HG03175 (cell line): ENCODE measurements at regions not wholly inside any gene's neighbourhood (a gene's known extent, or its start where the extent isn't known, plus 50 kb on each side); places are given as distances from the start of the nearest gene placed in this dataset.

ENCODE experiments used
- ATAC-seq: cut with Tn5 transposase; IDR thresholded peaks from one replicate; pipeline ENCODE4 v1.9.1; 2021; ENCODE audit warnings: mild to moderate bottlenecking, moderate library complexity; ENCODE audit not compliant: unreplicated experiment

DNA sequence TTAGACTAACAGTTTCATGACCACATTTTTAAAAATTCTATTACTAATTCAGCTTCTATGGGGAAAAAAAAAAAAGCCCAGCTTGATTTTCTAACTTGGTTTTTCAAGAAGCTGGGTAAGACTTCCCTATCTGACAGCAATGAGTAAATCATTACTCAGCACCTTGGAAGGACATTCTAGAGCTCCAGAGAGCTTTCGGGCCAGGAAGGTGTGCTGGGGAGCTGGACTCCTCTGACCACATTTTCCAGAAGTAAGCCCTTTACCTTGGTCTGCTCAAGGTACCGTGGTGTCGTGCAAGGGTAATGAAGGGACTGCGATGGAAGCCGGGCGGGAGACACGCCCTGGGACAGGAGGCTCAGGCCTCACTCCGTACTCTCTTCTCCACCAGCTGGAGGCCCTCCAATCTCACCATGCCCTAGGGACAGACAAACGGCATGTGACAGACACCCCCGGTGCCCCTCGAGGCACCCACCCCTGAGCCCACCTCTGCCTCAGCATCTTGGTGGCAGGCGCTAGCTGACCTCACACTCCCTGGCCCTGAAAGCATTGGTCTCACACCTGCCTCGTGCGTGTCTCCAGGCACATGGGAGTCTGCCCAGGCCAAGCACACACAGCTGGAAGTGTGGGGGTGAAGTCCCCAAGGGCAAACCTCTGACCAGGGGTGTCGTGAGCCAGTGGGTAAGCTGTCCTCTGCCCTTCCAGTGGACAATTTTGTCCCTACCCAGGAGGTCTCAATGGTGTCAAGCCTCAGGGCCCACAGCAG, 152.1 kb downstream of the OAT start:
- ATAC-seq, result no peak

DNA sequence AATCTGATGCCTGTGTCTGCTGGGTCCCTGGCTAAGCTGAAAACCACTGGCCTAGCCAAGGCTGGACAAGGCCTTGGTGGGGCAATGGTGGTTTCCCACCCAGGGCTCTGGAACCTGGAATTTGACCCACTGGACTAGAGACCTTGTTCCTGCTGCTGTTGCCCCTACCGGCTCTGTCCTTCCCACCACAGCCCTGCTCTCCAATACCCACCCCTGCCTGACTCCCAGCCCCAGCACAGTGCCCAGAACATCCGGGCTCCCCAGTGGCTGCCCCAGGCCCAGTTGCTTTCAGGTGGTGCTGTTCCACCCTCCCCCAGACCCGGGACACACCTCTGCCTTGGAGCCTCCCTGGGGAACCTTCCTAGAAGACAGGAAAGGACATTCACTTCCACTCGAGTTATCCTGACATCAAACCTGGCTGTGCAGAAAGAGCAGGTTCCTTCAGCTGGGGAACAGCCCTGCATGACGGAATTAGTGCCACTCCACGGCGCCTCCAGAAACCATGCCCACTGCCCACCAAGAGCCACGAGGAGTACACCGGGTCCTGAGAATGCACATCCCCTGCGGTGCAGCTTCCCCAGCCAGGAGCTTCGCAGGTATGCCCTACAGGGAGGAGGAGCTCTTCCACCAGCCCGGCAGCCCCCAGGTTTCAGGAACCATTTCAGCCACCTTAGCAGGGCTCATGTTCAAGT, 152.8 kb downstream of the OAT start:
- ATAC-seq, result no peak

DNA sequence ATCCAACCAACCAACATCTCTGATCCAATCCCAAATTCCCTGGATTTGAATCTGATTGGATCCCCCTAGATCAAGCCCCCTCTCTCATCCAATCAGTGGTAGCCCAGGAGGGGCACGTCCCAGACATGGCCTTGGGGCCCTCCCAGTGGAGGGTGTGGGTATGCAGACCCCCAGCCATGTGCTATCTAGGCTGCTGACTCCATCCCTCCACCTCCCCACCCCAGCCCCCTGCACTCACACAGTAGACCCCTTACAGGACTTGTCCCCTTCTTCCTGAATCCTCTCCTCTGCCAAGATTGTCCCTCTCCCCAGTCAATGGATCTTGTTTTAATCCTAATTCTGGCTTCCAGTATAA, 153.4 kb downstream of the OAT start:
- no peak for ATAC-seq

DNA sequence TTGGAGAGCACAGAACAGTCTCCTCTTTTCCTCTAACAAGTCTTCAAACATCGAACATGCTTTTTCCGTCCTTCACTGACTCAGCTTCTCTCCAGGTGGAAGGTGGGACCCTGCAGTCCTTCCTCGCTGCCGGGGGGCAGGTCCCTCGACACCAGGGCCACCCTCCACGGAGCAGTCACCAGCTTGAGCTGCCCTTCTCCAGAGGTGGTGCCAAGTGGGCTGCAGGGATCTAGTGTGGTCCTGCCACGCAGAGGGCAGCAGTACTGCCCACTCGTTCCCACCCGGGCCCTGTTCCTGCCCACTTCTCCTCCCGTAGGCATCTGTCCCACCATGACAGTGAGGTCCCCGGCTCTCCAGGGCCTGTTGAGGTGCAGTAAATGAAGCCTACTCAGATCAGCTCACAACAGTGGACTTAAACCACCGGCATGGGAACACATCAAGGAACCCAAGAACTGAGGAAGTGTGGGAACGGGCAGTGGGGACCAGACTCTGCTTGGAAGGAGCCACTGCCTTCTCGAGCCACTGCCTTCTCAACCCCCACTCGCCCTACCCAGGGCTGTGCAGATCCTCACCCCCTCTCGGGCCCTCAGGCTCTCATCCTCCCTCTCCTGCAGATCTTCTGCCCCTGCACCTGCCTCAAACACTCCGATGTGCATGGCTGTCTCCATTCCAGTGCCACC, 153.9 kb downstream of the OAT start:
- ATAC-seq, result no peak

DNA sequence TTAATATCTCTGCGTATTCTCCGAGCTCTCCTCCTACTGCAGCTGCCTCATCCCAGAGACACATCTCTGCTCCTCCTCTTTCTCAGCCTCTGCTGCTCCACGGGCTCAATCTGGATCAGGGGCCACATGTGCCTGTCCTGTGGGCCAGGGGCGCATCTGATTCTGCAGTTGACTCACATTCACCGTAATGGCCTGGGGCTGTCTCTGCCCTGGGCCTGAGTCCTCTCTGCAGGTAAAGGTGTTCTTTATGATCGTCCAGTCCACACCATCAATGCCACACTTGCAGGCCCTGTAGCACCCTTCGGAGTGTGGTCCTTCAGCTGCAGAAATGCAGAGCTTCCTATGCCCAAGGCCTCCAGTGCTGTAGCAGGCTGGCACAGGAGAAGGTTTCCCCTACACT, 154.5 kb downstream of the OAT start:
- no peak for ATAC-seq

DNA sequence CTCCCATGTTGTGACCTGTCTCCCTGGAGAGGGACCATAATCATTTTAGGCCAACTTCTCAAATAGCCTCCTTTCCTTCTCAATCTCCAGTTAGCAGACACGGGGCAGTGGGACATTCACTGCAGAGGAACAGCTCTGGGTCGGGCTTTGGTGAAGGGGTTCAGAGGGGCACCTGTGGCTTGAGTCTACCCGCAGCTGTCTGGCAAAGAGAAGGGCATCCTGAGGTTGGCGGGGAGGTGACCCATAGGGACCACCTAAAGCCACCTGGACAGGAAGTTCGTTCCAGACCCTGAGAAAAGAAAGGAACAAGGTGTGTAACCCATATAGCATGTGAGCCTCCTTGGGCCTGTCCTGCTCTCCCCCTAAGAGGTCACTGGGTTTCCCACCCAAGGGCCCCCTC, 155.0 kb downstream of the OAT start:
- ATAC-seq, result no peak

DNA sequence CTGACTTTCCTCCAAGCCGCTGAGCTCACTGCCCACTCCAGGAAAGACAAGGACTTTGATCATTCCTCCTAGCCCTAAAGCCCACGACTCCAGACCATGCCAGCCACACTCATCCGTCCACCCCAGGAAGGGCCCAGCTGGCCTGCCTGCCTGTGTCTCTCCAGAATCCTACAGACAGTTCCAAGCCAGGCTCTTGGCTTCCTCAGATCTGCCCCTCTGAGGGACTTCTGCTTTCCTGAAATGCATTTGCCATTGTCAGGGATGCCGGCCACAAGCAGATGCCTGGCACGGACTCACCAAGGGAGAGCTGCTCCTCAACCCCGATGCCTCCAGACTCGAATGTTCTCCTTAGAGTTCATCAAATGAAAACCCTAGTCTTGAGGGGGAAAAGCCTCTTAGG, 155.8 kb downstream of the OAT start:
- no peak for ATAC-seq

DNA sequence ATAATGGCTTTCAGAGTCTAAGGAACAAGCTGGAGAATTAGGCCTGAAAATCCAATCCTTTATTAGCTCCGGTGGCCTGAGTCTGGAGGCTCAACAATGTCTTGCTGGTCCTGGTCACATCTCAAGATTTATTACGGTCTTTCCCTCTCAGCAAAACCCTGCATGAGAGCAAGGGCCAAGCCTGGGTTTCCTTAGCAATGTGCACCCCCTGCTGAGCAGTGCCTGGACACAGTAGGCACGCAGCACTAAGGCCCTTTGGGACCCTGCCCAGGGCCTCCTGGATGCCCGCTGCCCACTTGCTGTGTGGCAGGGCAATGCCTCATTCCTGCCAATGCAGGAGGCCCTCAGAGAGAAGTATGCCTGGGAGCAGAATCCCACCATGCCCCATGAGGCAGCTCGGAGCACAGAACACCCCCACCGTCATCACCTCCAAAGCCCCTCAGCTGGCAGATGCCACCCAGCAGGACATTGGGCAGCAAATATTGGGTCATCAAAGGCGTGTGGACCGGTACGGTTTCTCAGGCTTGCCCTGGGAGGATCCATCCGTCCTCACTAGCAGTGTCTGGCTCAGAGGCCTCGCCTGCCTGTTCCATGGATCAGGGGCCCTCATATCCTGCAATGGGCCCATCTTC, 156.4 kb downstream of the OAT start:
- no peak for ATAC-seq

DNA sequence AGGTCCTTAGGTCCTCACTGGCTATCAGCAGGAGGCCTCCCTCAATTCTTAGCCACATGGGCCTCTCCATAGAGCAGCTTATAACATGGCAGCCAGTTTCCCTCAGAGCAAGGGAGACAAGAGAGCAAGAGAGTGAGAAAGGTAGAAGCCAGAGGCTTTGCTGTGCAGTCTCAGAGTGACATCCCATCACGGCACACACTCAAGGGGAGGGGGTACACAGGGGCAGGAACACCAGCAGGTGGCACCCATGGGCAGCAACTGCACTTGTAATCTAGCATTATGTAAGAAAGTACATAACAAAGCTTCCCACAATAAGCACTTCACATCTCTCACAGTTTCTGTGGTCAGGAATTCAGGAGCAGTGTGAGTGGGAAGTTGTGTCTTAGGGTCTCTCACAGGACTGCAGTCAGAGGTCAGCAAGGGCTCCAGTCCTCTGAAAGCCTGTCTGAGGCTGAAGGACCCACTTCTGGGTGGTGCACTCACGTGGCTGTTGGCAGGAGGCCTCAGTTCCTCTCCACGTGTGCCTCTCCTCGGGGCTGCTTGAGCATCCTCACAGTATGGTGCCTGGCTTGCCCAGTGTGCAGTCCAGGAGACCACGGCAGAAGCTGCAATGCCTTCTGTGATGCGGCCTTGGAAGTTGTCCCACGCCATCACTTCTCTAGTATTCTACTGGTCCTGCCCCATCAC, 159.4 kb downstream of the OAT start:
- no peak for ATAC-seq

DNA sequence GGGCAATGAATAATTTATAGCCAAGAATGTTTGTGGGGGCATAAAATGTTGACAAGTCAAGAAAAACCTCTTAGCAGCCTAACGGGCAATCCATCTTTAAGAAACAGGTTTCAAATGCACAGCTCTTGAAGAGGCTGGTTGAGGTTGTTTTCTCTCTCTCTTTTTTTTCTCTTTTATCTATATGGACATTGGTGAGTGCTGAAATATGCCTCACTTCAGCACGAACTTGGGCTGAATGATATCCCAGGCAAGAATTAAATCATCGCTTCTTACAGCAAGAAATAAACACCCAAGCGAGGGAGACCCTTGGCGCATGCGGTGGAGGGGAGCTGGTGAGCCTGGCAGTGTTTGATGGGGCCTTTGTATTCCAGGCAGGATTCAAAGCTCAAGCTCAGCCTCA, 160.9 kb downstream of the OAT start:
- ATAC-seq, result no peak

DNA sequence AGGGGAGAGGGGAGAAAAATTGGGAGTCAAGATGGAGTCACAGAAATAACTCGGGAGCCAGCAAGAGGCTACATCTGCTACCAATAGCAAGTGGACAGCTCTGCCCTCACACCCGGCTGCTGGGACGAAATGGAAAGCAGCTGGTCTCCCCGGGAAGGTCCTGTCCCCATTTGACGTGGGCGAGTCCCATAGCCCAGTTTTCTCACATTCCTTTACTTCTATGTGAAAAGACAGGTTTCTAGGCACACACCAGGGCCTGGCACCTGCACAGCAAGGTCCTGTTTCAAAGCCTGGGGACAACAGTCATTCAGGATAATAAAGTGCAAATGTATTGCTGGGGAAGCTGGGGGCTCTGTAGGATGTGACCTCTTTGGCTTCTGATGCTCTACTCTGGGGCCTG, 162.6 kb downstream of the OAT start:
- ATAC-seq, result no peak

DNA sequence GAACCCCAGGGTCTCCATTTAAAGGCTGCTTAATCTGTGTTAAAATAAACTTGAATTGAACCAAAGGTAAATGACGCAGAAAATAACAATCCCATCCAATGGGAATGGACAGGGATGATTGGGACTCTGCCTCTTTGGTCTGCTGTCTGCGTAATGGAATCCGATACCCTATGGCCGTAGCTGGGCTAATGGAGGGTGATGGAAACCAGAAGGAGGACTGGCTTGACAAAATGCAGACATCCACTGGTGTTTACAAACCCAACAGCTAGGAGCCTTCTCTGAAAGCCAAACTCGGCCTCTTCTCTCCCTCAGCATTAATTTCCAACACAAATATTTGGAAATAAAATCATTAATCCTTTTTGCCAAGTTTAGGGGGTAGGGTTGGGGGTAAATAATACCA, 162.2 kb upstream of the CHST15 start:
- ATAC-seq, result no peak

DNA sequence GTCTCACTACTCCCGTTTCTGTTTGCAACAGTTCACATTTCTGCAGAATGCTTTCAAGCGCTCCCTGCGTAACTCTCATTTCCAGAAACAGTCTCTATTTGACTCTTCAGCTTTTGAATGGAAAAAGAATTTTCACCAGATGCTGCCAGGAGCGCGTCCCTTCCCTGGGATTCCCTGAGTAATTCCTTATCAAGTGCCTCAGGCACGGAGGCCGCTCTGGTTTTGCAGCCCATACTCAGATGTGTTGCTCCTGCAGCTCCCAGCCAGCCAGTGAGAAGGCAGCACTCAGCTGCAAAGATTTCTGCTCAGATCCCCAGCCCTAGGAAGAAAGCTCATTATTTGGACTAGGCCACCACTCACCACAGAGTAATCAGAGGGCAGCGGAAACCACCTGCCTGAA, 161.1 kb upstream of the CHST15 start:
- ATAC-seq, result no peak

DNA sequence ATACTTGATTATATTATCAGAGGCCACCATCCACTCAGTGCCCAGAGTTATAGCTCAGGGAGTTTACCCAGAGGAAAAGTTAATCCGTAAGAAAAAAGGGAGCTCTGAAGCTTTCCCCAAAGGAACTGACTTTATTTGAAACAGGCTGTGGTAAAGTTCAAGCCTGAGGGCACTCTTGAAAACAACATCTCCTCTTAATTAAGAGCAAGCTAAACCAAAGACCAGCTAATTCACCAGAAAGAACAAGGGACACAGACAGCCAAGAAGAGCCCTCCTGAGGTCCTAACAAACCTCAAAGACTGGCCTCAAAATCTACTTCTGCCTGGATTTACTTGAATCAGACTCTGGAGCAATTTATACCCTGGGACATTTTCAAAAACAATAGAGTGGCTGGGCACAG, 159.6 kb upstream of the CHST15 start:
- ATAC-seq, result no peak

DNA sequence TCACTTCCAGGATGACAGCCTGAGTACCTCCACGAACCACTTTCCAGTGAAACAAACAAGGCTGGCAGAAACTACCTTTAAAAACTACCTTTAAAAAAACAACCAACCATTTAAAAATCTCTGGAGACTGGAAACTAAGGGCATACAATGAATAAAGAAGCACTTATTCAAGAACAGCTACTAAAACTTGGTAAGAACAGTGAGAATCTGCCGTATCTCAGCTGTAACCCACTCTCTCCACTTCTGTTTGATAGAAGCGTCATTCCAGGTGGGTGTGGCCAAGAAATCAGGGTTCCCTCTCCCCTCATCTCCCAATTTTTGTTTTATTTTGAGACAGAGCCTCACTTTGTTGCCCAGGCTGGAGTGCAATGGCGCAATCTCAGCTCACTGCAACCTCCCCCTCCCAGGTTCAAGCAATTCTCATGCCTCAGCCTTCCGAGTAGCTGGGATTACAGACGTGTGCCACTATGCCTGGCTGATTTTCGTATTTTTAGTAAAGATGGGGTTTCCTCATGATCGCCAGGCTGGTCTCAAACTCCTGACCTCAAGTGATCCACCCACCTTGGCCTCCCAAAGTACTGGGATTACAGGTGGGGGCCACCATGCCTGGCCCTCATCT, 158.8 kb upstream of the CHST15 start:
- ATAC-seq, result no peak

DNA sequence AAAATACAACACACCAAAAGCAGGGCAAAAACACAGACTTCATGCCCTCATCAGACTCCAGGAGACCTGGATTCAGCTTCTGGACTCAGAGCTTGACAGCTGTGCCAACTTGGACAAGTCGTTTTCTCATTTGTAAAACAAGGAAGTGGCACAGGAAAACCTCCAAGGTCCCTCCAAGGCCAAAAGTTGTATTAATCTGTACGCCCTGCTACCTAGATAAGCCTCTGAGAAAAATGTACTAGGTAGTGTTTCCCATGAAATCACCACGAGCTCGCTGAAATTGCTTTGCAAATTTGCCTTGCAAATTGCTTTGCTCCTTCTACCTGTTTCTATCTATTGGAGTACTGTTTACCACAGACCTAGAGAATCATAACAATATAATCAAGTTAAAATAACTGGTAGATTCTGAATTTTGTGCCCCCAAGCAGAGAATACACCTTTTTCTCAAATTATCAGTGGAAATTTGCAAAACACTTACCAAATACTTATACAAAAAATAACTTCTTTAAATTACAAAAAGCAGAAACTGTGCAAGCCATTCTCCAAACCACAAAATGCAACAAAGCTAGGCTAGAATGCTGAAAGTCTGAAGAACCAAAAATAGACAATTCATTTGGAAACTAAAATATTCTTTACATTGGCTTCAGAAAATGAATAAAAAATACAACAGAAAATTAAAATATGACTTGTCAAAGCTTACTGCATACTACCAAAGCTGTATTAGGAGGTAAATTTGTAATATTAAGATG, 158.1 kb upstream of the CHST15 start:
- no peak for ATAC-seq

DNA sequence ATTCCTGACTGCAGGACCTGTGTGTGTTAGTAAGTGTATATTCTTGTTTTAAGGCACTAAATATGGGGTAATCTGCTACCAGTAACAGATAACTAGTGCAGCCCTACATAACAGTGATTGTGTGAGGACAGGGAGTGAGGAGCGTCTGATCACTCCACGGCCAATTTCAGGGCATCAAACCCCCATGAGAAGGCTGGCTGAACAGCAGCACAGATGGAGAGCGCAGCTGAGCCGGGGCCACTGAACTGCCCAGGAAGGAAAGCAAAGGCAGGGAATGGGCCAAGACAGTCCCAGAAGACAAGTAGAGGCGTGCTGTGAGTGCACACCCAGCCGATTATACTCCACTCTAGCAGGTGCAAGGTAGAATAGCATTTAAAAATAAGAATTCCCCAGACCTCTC, 157.1 kb upstream of the CHST15 start:
- no peak for ATAC-seq

DNA sequence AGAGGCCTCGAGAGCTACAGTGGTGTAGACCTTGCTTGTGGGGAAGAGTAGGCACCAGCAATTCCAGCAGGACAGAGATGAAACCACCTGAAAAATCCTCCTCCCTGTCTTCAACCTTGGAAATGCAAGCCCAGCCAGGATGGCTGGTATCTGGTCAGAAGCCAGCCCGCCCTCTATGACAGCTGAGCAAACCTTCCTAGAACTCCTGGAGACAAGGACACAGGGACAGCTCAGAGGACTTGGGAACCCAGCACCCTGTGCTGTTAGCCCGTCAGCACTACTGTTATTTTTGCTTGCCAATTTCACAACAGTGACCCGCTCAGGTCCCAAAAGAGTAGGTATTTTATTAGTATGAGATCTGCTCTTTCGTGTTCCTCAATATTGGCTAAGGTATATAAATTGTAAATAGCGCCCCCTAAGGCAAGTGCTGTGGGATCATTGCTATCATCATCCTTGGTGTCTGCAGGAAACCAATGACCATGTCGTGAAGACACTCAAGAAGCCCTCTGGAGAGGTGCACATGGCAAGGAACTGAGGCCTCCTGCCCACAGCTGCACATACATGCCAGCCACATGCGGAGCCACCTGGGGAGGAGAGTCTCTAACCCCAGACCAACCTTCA, 156.5 kb upstream of the CHST15 start:
- ATAC-seq, result no peak

DNA sequence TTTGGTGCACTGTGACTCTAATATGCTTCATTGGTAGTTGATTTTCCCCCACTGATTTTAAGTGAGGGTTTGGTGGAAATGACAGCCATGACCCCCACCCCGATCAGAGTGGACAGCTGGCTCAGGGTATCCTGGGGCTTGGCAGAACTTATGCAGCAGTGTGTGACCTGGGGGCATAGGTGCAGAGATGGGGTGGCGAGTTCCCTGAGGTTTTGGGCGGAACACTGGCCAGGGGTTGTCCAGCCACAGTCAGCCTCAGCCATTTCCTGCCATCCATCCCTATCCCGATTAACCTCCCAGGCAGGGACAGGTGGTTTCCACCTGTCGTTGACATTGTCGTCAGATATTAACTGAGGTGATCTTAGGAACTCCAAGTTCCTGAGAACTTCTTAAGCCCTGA, 155.8 kb upstream of the CHST15 start:
- no peak for ATAC-seq
